Keratinocyte (primary cell): ENCODE measurements at regions not wholly inside any gene's neighbourhood (a gene's known extent, or its start where the extent isn't known, plus 50 kb on each side); places are given as distances from the start of the nearest gene placed in this dataset.

ENCODE experiments used
- EZH2 ChIP-seq: IDR thresholded peaks from one replicate; pipeline ENCODE4 v1.6.1; 2012; ENCODE audit warnings: inconsistent platforms, mild to moderate bottlenecking, low read length, moderate library complexity
- TF ChIP-seq, protein P1 (sequence below), 3 experiments: IDR thresholded peaks in 1 of 3; conservative IDR thresholded peaks in 1 of 3; optimal IDR thresholded peaks in 1 of 3; 2 replicates in 2 of 3; 3 replicates in 1 of 3; pipeline versions ENCODE3 to v1.5.1; 2011; ENCODE audit warnings: low read length in 3 of 3, mild to moderate bottlenecking in 3 of 3, moderate library complexity in 2 of 3, control low read depth in 1 of 3, inconsistent platforms in 1 of 3; ENCODE audit not compliant: insufficient read depth in 2 of 3; ENCODE audit errors: extremely low read depth in 1 of 3

DNA sequence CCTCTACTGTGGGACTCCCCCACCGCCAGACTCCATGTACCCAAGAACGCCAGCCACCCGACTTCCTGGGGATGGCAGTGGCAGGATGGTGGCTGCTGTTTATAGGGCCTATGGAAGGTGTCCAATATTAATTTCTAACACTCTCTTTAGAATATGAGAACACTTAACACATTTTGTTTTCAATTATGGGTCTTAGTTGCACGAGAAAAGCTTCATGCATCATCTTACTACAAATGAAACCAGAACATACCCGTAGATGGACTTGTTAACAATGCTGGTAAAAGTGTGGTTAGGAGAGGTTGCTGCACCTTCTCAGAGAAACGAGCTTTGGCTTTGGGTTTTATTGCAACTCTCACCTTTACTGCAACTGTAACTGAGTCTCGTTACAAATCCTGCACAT is 335.6 kb upstream of the ID2 start:
- TF ChIP-seq, protein P1, sequence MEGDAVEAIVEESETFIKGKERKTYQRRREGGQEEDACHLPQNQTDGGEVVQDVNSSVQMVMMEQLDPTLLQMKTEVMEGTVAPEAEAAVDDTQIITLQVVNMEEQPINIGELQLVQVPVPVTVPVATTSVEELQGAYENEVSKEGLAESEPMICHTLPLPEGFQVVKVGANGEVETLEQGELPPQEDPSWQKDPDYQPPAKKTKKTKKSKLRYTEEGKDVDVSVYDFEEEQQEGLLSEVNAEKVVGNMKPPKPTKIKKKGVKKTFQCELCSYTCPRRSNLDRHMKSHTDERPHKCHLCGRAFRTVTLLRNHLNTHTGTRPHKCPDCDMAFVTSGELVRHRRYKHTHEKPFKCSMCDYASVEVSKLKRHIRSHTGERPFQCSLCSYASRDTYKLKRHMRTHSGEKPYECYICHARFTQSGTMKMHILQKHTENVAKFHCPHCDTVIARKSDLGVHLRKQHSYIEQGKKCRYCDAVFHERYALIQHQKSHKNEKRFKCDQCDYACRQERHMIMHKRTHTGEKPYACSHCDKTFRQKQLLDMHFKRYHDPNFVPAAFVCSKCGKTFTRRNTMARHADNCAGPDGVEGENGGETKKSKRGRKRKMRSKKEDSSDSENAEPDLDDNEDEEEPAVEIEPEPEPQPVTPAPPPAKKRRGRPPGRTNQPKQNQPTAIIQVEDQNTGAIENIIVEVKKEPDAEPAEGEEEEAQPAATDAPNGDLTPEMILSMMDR (optimal IDR thresholded peaks at IDR 0.05 in 1 of 3, IDR thresholded peaks at IDR 0.05 in 1 of 3, conservative IDR thresholded peaks at IDR 0.05 in 1 of 3; ENCODE audit: extremely low read depth in 1 of 3, insufficient read depth in 2 of 3, low read length in 3 of 3), result no peak
- TF ChIP-seq EZH2, result no peak
